Keratinocyte (primary cell): ENCODE measurements at regions not wholly inside any gene's neighbourhood (a gene's known extent, or its start where the extent isn't known, plus 50 kb on each side); places are given as distances from the start of the nearest gene placed in this dataset.

Experiments
- CTCF ChIP-seq, 3 experiments: IDR thresholded peaks in 1 of 3; conservative IDR thresholded peaks in 1 of 3; optimal IDR thresholded peaks in 1 of 3; 2 replicates in 2 of 3; 3 replicates in 1 of 3; pipeline versions ENCODE3 to v1.5.1; 2011; ENCODE audit warnings: low read length in 3 of 3, mild to moderate bottlenecking in 3 of 3, moderate library complexity in 2 of 3, control low read depth in 1 of 3, inconsistent platforms in 1 of 3; ENCODE audit not compliant: insufficient read depth in 2 of 3; ENCODE audit errors: extremely low read depth in 1 of 3
- EZH2 ChIP-seq: IDR thresholded peaks from one replicate; pipeline ENCODE4 v1.6.1; 2012; ENCODE audit warnings: inconsistent platforms, mild to moderate bottlenecking, low read length, moderate library complexity

GRCh38 chr14:25501749-25502148 lies 451.8 kb upstream of the STXBP6 start:
- TF ChIP-seq CTCF (optimal IDR thresholded peaks at IDR 0.05 in 1 of 3, IDR thresholded peaks at IDR 0.05 in 1 of 3, conservative IDR thresholded peaks at IDR 0.05 in 1 of 3; ENCODE audit: extremely low read depth in 1 of 3, insufficient read depth in 2 of 3, low read length in 3 of 3) (no peak), EZH2 (no peak)
